ENCODE measurements at regions not wholly inside any gene's neighbourhood (a gene's known extent, or its start where the extent isn't known, plus 50 kb on each side); places are given as distances from the start of the nearest gene placed in this dataset.

DNA sequence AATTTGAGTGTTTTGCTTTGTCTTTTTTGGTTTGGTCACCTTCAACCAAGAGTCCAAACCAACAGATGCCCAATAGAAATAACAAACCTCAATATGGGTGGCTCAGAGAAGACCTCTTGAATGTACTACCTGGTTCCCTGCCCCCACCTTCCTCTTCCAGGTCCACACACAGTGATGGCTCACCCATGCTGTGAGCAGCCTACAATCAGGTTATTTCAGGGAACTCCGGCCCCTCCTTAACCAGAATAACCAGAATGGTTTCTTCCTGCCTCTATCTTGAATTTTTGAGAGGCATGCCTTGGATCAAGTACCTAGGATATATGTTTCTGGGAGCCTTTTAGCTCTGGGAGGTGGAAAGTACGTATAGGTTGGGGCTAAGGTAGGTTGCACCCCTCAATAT is 327.1 kb upstream of the PRDM1 start:
- TF ChIP-seq, protein P1, sequence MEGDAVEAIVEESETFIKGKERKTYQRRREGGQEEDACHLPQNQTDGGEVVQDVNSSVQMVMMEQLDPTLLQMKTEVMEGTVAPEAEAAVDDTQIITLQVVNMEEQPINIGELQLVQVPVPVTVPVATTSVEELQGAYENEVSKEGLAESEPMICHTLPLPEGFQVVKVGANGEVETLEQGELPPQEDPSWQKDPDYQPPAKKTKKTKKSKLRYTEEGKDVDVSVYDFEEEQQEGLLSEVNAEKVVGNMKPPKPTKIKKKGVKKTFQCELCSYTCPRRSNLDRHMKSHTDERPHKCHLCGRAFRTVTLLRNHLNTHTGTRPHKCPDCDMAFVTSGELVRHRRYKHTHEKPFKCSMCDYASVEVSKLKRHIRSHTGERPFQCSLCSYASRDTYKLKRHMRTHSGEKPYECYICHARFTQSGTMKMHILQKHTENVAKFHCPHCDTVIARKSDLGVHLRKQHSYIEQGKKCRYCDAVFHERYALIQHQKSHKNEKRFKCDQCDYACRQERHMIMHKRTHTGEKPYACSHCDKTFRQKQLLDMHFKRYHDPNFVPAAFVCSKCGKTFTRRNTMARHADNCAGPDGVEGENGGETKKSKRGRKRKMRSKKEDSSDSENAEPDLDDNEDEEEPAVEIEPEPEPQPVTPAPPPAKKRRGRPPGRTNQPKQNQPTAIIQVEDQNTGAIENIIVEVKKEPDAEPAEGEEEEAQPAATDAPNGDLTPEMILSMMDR (IDR thresholded peaks at IDR 0.05), result no peak
- TF ChIP-seq POLR2A (IDR thresholded peaks at IDR 0.05), result no peak
